RWPE2 (cell line): ENCODE measurements at regions not wholly inside any gene's neighbourhood (a gene's known extent, or its start where the extent isn't known, plus 50 kb on each side); places are given as distances from the start of the nearest gene placed in this dataset.

ENCODE experiments used
- ATAC-seq: fragments of 200-7000 bp; cut with Tn5 transposase; 3 replicates; pipeline ENCODE4 v1.9.1; 2021; ENCODE audit warnings: low read depth
- DNase-seq: peaks from one replicate; pipeline ENCODE4 v3.0.0-alpha.2; 2020; ENCODE audit warnings: low spot score
- H3K27ac ChIP-seq: fragments of 450-650 bp; 2 replicates; pipeline ENCODE4 v1.5.1; 2017; ENCODE audit warnings: mild to moderate bottlenecking; ENCODE audit not compliant: poor library complexity, severe bottlenecking
- H3K27me3 ChIP-seq: fragments of 250-450 bp; sonication (Bioruptor Pico); 2 replicates; pipeline ENCODE4 v1.5.1; 2021; ENCODE audit warnings: mild to moderate bottlenecking, moderate library complexity; ENCODE audit not compliant: insufficient read depth, poor library complexity, severe bottlenecking
- H3K36me3 ChIP-seq: fragments of 250-450 bp; sonication (Bioruptor Pico); 2 replicates; pipeline ENCODE4 v1.5.1; 2020; ENCODE audit warnings: low read depth, mild to moderate bottlenecking, moderate library complexity
- H3K4me1 ChIP-seq: fragments of 250-450 bp; sonication (Bioruptor Pico); 2 replicates; pipeline ENCODE4 v1.5.1; 2021; ENCODE audit warnings: mild to moderate bottlenecking, moderate library complexity; ENCODE audit not compliant: insufficient read depth, poor library complexity, severe bottlenecking
- H3K4me3 ChIP-seq: fragments of 250-450 bp; sonication (Bioruptor Pico); 2 replicates; pipeline ENCODE4 v1.5.1; 2021; ENCODE audit warnings: mild to moderate bottlenecking, moderate library complexity; ENCODE audit not compliant: severe bottlenecking
- H3K9me3 ChIP-seq: fragments of 250-450 bp; sonication (Bioruptor Pico); 2 replicates; pipeline ENCODE4 v1.5.1; 2021; ENCODE audit warnings: mild to moderate bottlenecking, moderate library complexity; ENCODE audit not compliant: severe bottlenecking
- TF ChIP-seq, protein P1 (sequence below): fragments of 450-650 bp; IDR thresholded peaks from one replicate; pipeline ENCODE4 v1.5.1; 2017; ENCODE audit warnings: mild to moderate bottlenecking, moderate library complexity; ENCODE audit not compliant: poor library complexity, severe bottlenecking

DNA sequence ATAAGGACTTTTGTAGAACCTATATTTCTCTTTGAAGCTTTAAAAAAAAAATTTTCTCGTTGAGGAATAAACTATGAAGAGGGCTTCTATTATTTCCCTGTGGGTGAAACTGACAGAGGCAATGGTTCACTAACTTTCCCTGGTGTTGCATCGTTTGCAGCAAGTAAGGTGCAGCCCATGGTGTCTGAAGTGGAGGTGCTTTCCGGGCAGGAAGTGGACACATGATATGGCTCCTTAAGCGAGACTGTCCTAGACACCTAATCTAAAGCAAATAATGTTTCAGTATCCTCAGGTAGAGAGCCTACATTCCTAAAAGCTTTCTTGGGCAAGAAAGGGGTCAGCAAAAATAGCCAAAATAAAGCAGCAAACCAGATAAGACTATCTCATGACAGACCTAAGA lies 437.6 kb upstream of the ARGLU1 start:
- ATAC-seq (no peak), DNase-seq (no peak)
- Histone ChIP-seq H3K36me3 (no peaks in the 10 kb centered on the region), H3K4me3 (no peak overlapping the region), H3K27ac (no peak overlapping the region), H3K27me3 (peaks cover 5% of the 10 kb centered on the region), H3K4me1 (no peaks in the 10 kb centered on the region), H3K9me3 (no peaks in the 10 kb centered on the region)
- TF ChIP-seq, protein P1, sequence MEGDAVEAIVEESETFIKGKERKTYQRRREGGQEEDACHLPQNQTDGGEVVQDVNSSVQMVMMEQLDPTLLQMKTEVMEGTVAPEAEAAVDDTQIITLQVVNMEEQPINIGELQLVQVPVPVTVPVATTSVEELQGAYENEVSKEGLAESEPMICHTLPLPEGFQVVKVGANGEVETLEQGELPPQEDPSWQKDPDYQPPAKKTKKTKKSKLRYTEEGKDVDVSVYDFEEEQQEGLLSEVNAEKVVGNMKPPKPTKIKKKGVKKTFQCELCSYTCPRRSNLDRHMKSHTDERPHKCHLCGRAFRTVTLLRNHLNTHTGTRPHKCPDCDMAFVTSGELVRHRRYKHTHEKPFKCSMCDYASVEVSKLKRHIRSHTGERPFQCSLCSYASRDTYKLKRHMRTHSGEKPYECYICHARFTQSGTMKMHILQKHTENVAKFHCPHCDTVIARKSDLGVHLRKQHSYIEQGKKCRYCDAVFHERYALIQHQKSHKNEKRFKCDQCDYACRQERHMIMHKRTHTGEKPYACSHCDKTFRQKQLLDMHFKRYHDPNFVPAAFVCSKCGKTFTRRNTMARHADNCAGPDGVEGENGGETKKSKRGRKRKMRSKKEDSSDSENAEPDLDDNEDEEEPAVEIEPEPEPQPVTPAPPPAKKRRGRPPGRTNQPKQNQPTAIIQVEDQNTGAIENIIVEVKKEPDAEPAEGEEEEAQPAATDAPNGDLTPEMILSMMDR = no peak

DNA sequence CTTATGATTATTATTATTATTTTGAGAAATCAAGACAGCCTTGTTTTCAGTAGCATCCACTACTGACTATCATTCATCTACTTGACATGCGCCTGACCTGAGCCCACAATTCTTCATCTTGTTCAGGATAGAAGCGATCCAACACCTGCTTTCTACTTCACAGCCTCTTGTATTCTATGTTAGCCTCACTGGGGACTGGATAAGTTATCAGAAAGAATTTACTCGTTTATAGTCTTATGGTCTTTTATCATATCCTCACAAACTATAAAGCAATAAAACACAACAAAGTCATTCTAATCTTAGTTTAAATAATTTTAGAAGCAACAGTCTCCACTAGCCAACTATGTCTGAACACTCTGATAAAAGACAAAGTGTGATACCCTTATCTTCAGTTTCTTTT lies 436.0 kb upstream of the ARGLU1 start:
- TF ChIP-seq, protein P1 = no peak
- Histone ChIP-seq H3K4me1 (no peaks in the 10 kb centered on the region), H3K9me3 (no peaks in the 10 kb centered on the region), H3K27ac (no peak overlapping the region), H3K27me3 (peaks cover 5% of the 10 kb centered on the region), H3K36me3 (no peaks in the 10 kb centered on the region), H3K4me3 (no peak overlapping the region)
- no peak for DNase-seq
- no peak for ATAC-seq

DNA sequence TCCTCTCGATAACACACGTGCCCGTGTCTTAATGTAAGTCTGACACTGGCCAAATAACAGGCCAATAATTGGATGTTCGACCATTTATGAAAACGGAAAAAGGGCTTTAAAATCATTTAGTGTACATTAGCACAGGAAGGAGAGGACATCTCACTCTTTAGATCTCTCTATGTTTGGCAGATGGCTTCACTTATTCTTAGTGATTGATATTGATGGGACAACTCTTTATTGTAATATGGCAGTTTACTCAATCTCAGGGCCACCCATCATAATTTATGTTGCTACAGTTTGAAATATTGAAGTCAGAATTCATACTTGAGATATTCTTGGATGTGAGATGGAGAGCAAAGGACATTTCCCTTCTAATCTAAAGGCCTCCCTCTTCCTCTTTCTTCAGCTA lies 430.7 kb upstream of the ARGLU1 start:
- no peak overlapping the region for H3K27ac ChIP-seq
- no peak for DNase-seq
- TF ChIP-seq, protein P1 = no peak
- H3K27me3 ChIP-seq = no peaks in the 10 kb centered on the region
- no peaks in the 10 kb centered on the region for H3K36me3 ChIP-seq
- no peak overlapping the region for H3K4me3 ChIP-seq
- H3K4me1 ChIP-seq = no peaks in the 10 kb centered on the region
- no peaks in the 10 kb centered on the region for H3K9me3 ChIP-seq
- no peak for ATAC-seq

GRCh38 chr13:106997696-106998095 lies 429.8 kb upstream of the ARGLU1 start:
- Histone ChIP-seq H3K9me3 (no peaks in the 10 kb centered on the region), H3K27me3 (no peaks in the 10 kb centered on the region), H3K36me3 (no peaks in the 10 kb centered on the region), H3K4me3 (no peak overlapping the region), H3K27ac (no peak overlapping the region), H3K4me1 (no peaks in the 10 kb centered on the region)
- DNase-seq = no peak
- ATAC-seq = no peak
- TF ChIP-seq, protein P1 = no peak

- TF ChIP-seq, protein P1 = no peak
- no peaks in the 10 kb centered on the region for H3K9me3 ChIP-seq
- no peaks in the 10 kb centered on the region for H3K27me3 ChIP-seq
- H3K36me3 ChIP-seq = no peaks in the 10 kb centered on the region
- no peak overlapping the region for H3K4me3 ChIP-seq
- H3K27ac ChIP-seq = no peak overlapping the region
- ATAC-seq = no peak
- H3K4me1 ChIP-seq = no peaks in the 10 kb centered on the region
- no peak for DNase-seq
Observed at GRCh38 chr13:106996867-106997618, 429.1 kb upstream of the ARGLU1 start.
